Liver (tissue), 8 donors: ENCODE measurements at regions not wholly inside any gene's neighbourhood (a gene's known extent, or its start where the extent isn't known, plus 50 kb on each side); places are given as distances from the start of the nearest gene placed in this dataset.

Experiments used
- DNase-seq: peaks from one replicate; pipeline ENCODE4 v3.0.0-alpha.2; 2017; ENCODE audit warnings: low spot score
- H3K27ac ChIP-seq, 2 donors: one replicate each; pipeline ENCODE4 v1.7.0; 2013; ENCODE audit warnings: inconsistent platforms in 2 of 2, low read length in 2 of 2, control low read depth in 1 of 2, low read depth in 1 of 2, mild to moderate bottlenecking in 1 of 2
- H3K27me3 ChIP-seq, 4 donors: one replicate each; pipeline versions ENCODE4 v1.6.1 to v1.7.0; 2013; ENCODE audit warnings: low read length in 3 of 4, inconsistent platforms in 1 of 4, mild to moderate bottlenecking in 1 of 4, moderate library complexity in 1 of 4; ENCODE audit not compliant: control insufficient read depth in 4 of 4, insufficient read depth in 4 of 4
- H3K36me3 ChIP-seq, 4 donors: one replicate each; pipeline versions ENCODE4 v1.6.1 to v1.7.0; 2013; ENCODE audit warnings: low read length in 3 of 4, mild to moderate bottlenecking in 3 of 4, low read depth in 1 of 4, moderate library complexity in 1 of 4; ENCODE audit not compliant: control insufficient read depth in 4 of 4, insufficient read depth in 3 of 4
- H3K4me1 ChIP-seq, 4 donors: one replicate each; pipeline versions ENCODE4 v1.6.1 to v1.7.0; 2013; ENCODE audit warnings: low read length in 3 of 4, mild to moderate bottlenecking in 3 of 4, moderate library complexity in 1 of 4; ENCODE audit not compliant: control insufficient read depth in 4 of 4, insufficient read depth in 4 of 4
- H3K4me3 ChIP-seq, 3 donors: one replicate each; pipeline versions ENCODE4 v1.6.1 to v1.7.0; 2013; ENCODE audit warnings: low read length in 3 of 3, control low read depth in 1 of 3, low read depth in 1 of 3, mild to moderate bottlenecking in 1 of 3
- H3K9ac ChIP-seq, 2 donors: one replicate each; pipeline ENCODE4 v1.7.0; 2013; ENCODE audit warnings: low read length in 2 of 2, mild to moderate bottlenecking in 2 of 2, moderate library complexity in 2 of 2, control low read depth in 1 of 2, low read depth in 1 of 2
- H3K9me3 ChIP-seq, 4 donors: one replicate each; pipeline versions ENCODE4 v1.6.1 to v1.7.0; 2013; ENCODE audit warnings: low read length in 3 of 4; ENCODE audit not compliant: control insufficient read depth in 4 of 4
- EGR1 ChIP-seq, 2 donors: IDR thresholded peaks; 2 replicates each; pipeline ENCODE4 v1.6.1; 2016 to 2018; ENCODE audit warnings: antibody characterized with exemption in 2 of 2, low read depth in 2 of 2
- FOXA1 ChIP-seq: IDR thresholded peaks from 2 replicates; pipeline ENCODE4 v1.6.1; 2016; ENCODE audit warnings: antibody characterized with exemption
- FOXA2 ChIP-seq: IDR thresholded peaks from 2 replicates; pipeline ENCODE4 v1.6.1; 2016; ENCODE audit warnings: antibody characterized with exemption
- GABPA ChIP-seq, 2 donors: IDR thresholded peaks in 1 of 2; conservative IDR thresholded peaks in 1 of 2; 2 replicates each; pipeline ENCODE4 v1.6.1; 2016; ENCODE audit warnings: antibody characterized with exemption in 2 of 2, mild to moderate bottlenecking in 1 of 2, moderate library complexity in 1 of 2
- HNF4A ChIP-seq, 2 donors: conservative IDR thresholded peaks; 2 replicates each; pipeline ENCODE4 v1.6.1; 2016; ENCODE audit warnings: antibody characterized with exemption in 2 of 2, mild to moderate bottlenecking in 2 of 2
- HNF4G ChIP-seq: IDR thresholded peaks from 2 replicates; pipeline ENCODE4 v1.6.1; 2016; ENCODE audit warnings: antibody characterized with exemption
- JUND ChIP-seq, 2 donors: IDR thresholded peaks; 2 replicates each; pipeline ENCODE4 v1.6.1; 2016; ENCODE audit warnings: antibody characterized with exemption in 2 of 2
- NR2F2 ChIP-seq: IDR thresholded peaks from 2 replicates; pipeline ENCODE4 v1.6.1; 2016; ENCODE audit warnings: antibody characterized with exemption
- RAD21 ChIP-seq, 2 donors: IDR thresholded peaks; 2 replicates each; pipeline ENCODE4 v1.6.1; 2016; ENCODE audit warnings: antibody characterized with exemption in 2 of 2, mild to moderate bottlenecking in 2 of 2
- RXRA ChIP-seq, 2 donors: IDR thresholded peaks; 2 replicates each; pipeline ENCODE4 v1.6.1; 2017 to 2018; ENCODE audit warnings: antibody characterized with exemption in 2 of 2, mild to moderate bottlenecking in 1 of 2
- SP1 ChIP-seq: IDR thresholded peaks from 2 replicates; pipeline ENCODE4 v1.6.1; 2018; ENCODE audit warnings: antibody characterized with exemption, mild to moderate bottlenecking
- TAF1 ChIP-seq: conservative IDR thresholded peaks from 2 replicates; pipeline ENCODE4 v1.6.1; 2016; ENCODE audit warnings: antibody characterized with exemption, mild to moderate bottlenecking
- YY1 ChIP-seq: IDR thresholded peaks from 2 replicates; pipeline ENCODE4 v1.6.1; 2016; ENCODE audit warnings: antibody characterized with exemption, mild to moderate bottlenecking
- WGBS: extraction: QIAGEN DNeasy Blood & Tissue Kit; methylation state at CpG from one replicate; pipeline ENCODE4 v1.1.7; 2013; 5-methylcytosine and 5-hydroxymethylcytosine counted together
- TF ChIP-seq, protein P1 (sequence below): IDR thresholded peaks from 2 replicates; pipeline ENCODE4 v1.6.1; 2016; ENCODE audit warnings: antibody characterized with exemption
- TF ChIP-seq, protein P2 (sequence below): fragments of 150-350 bp; IDR thresholded peaks from 2 replicates; pipeline ENCODE4 v1.5.1; 2017; ENCODE audit warnings: improper control_type of control experiment, low read depth, low read length; ENCODE audit not compliant: missing input control
- TF ChIP-seq, protein P3 (sequence below): IDR thresholded peaks from 2 replicates; pipeline ENCODE4 v1.6.1; 2016; ENCODE audit warnings: antibody characterized with exemption, mild to moderate bottlenecking
- TF ChIP-seq, protein P4 (sequence below): IDR thresholded peaks from 2 replicates; pipeline ENCODE4 v1.6.1; 2016; ENCODE audit warnings: antibody characterized with exemption
- donor health status: healthy.
- donor health status: healthy.
- donor health status: healthy.
- donor health status: healthy.
- donor health status: healthy.

DNA sequence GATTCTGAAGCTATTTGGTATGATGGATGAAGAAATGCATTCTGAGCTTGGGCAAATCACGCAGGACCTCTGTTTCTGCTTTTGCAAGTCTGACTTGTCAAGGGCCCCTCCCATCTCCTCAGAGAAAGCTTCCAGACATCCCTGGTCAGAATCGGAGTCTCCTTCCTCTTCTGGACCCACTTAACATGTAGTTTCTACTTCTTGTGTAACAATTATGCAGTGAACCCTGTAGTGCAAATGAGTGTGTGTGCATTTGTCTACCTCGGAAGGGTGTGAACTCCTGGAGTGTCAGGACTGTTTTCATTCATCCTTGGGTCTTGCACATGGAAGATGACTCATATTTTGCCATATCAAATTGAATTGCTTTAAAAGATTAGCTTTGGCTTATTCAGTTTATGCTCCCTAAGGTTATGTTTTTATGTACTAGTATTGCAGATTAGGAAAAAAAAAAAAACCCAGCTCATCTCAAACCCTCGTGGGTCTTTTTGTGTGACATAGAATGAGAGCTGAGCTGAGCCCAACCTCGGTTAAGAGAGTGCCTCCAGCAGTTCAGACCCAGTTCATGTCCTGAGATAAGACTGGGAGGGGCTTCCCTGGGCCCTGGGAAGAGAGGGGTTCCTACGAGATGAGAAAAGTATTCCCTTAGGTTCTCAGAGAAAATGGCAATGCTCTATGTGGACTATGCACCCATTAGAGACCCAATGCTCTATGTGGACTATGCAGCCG lies 61.1 kb upstream of the RPL34 start:
- 53% methylated on average over 7 of the region's 7 CpGs for WGBS
- Histone ChIP-seq H3K9ac (no peak overlapping the region), H3K4me3 (no peak overlapping the region), H3K27me3 (peaks cover 0 to 2% (median 0%) of the 10 kb centered on the region in 4 donors), H3K4me1 (no peaks in the 10 kb centered on the region), H3K27ac (no peak overlapping the region), H3K36me3 (no peaks in the 10 kb centered on the region), H3K9me3 (no peaks in the 10 kb centered on the region)
- TF ChIP-seq NR2F2 (no peak), TAF1 (no peak), JUND (IDR thresholded peaks at IDR 0.05) (no peak), RXRA (IDR thresholded peaks at IDR 0.05) (no peak), SP1 (no peak), FOXA1 (no peak), HNF4G (no peak), RAD21 (IDR thresholded peaks at IDR 0.05) (no peak), HNF4A (conservative IDR thresholded peaks at IDR 0.05) (no peak), YY1 (no peak)
- TF ChIP-seq, protein P1, sequence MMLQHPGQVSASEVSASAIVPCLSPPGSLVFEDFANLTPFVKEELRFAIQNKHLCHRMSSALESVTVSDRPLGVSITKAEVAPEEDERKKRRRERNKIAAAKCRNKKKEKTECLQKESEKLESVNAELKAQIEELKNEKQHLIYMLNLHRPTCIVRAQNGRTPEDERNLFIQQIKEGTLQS = no peak
- TF ChIP-seq, protein P2, sequence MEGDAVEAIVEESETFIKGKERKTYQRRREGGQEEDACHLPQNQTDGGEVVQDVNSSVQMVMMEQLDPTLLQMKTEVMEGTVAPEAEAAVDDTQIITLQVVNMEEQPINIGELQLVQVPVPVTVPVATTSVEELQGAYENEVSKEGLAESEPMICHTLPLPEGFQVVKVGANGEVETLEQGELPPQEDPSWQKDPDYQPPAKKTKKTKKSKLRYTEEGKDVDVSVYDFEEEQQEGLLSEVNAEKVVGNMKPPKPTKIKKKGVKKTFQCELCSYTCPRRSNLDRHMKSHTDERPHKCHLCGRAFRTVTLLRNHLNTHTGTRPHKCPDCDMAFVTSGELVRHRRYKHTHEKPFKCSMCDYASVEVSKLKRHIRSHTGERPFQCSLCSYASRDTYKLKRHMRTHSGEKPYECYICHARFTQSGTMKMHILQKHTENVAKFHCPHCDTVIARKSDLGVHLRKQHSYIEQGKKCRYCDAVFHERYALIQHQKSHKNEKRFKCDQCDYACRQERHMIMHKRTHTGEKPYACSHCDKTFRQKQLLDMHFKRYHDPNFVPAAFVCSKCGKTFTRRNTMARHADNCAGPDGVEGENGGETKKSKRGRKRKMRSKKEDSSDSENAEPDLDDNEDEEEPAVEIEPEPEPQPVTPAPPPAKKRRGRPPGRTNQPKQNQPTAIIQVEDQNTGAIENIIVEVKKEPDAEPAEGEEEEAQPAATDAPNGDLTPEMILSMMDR = no peak
- TF ChIP-seq, protein P3, sequence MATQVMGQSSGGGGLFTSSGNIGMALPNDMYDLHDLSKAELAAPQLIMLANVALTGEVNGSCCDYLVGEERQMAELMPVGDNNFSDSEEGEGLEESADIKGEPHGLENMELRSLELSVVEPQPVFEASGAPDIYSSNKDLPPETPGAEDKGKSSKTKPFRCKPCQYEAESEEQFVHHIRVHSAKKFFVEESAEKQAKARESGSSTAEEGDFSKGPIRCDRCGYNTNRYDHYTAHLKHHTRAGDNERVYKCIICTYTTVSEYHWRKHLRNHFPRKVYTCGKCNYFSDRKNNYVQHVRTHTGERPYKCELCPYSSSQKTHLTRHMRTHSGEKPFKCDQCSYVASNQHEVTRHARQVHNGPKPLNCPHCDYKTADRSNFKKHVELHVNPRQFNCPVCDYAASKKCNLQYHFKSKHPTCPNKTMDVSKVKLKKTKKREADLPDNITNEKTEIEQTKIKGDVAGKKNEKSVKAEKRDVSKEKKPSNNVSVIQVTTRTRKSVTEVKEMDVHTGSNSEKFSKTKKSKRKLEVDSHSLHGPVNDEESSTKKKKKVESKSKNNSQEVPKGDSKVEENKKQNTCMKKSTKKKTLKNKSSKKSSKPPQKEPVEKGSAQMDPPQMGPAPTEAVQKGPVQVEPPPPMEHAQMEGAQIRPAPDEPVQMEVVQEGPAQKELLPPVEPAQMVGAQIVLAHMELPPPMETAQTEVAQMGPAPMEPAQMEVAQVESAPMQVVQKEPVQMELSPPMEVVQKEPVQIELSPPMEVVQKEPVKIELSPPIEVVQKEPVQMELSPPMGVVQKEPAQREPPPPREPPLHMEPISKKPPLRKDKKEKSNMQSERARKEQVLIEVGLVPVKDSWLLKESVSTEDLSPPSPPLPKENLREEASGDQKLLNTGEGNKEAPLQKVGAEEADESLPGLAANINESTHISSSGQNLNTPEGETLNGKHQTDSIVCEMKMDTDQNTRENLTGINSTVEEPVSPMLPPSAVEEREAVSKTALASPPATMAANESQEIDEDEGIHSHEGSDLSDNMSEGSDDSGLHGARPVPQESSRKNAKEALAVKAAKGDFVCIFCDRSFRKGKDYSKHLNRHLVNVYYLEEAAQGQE = no peak
- DNase-seq = no peak

DNA sequence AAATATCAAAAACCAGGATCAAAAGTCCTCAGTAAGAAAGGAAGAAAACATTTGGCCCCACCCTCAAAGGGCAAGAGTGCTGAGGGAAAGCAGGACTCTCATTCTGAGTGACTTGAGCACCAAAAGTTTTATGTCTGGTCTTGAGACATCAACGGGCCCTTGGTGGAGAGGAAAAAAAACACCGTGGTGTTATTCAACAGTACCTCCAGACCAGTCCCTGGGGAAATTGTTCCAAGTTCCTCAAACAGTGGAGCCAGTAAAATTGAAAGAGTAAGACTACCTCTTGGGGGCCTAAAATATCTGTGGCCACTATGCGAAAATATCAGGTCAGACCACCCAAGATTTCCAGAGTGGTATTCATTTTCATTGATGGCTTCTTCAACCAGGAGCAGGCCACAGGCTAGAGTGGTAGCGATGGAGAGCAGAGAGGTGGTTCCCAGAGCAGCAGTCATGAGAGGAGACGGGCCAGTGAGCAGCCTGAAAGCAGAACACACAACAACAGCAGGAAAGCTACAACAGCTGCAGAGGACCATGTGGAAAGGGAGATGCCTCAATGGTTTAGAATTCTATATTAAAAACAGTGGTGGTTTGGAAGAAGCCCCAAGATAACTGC lies 63.7 kb upstream of the RPL34 start:
- 91% methylated on average over 5 of the region's 5 CpGs for WGBS
- no peaks in the 10 kb centered on the region for H3K9me3 ChIP-seq
- no peaks in the 10 kb centered on the region for H3K4me1 ChIP-seq
- DNase-seq = no peak
- no peak overlapping the region for H3K4me3 ChIP-seq
- no peaks in the 10 kb centered on the region for H3K36me3 ChIP-seq
- peaks cover 0 to 2% (median 0%) of the 10 kb centered on the region in 4 donors for H3K27me3 ChIP-seq
- no peak overlapping the region for H3K27ac ChIP-seq
- H3K9ac ChIP-seq = no peak overlapping the region
- TF ChIP-seq, protein P3 = no peak
- TF ChIP-seq, protein P2 = no peak
- TF ChIP-seq FOXA2 = no peak
- TF ChIP-seq RAD21 (IDR thresholded peaks at IDR 0.05) = no peak
- TF ChIP-seq GABPA (IDR thresholded peaks at IDR 0.05 in 1 of 2, conservative IDR thresholded peaks at IDR 0.05 in 1 of 2) = no peak
- TF ChIP-seq RXRA (IDR thresholded peaks at IDR 0.05) = no peak
- TF ChIP-seq EGR1 (IDR thresholded peaks at IDR 0.05; ENCODE audit: low read depth in 2 of 2) = no peak
- TF ChIP-seq, protein P4, sequence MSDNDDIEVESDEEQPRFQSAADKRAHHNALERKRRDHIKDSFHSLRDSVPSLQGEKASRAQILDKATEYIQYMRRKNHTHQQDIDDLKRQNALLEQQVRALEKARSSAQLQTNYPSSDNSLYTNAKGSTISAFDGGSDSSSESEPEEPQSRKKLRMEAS = no peak
- no peak for TF ChIP-seq HNF4G
